ENCODE measurements at regions not wholly inside any gene's neighbourhood (a gene's known extent, or its start where the extent isn't known, plus 50 kb on each side); places are given as distances from the start of the nearest gene placed in this dataset.
"Not testable (repeated sequence)": the region's sequence is repeated elsewhere in the genome, so short reads cannot be mapped to it uniquely, and the experiment has no call there.

DNA sequence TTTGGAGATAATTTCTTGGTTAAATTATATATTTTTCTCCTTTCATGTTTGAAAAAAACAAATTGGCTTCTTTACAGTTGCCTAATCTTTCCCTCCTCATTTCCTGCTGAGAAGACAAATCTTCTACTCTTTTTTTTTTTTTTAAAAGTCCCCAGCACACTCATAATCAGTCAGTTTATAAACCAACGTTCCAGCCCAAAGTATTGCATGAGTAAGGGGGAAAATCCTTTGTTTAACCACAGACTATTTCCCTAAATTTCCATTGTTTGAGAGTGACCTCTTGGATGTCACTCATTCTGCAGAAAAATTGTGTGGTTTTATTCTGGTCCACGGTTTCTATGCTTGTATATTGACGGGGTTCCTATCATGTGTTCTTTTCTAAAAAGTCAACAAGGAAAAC is 55.1 kb upstream of the TLR4 start:
- no peak for DNase-seq (ENCODE audit: low spot score)

DNA sequence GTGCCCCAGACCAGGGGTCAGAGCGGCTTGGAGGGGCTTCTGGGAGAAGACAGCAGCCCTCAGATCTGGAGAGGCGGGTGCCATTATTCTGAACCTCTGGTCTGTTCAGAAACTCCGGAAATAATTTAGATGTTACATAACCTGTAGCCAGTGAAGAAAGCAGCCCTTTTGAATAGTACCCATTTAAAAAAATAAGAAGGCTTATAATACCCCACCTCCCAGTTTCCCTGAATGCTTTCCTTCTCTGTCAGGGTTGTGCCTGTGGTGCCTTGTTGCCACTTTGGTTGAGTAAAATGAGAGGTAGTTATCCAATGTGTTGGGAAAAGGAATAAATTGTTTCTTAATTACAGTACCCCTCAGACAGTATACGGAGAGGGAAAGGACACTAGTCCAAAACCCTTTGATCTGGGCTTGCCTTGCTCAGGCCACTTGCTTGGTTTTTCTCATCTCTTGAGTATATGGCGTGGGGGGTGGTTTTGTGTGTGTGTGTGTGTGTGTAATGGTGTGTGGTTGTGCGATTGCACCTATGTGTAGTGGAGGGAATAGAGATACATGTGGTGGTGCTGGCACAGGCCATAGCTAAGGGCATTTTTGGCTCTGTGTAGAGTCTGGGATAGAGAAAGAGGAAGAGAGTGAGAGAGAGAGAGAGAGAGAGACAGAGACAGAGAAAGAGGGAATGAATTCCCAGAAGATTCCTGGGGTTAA is 59.1 kb upstream of the TLR4 start:
- no peak for DNase-seq (ENCODE audit: low spot score)

DNA sequence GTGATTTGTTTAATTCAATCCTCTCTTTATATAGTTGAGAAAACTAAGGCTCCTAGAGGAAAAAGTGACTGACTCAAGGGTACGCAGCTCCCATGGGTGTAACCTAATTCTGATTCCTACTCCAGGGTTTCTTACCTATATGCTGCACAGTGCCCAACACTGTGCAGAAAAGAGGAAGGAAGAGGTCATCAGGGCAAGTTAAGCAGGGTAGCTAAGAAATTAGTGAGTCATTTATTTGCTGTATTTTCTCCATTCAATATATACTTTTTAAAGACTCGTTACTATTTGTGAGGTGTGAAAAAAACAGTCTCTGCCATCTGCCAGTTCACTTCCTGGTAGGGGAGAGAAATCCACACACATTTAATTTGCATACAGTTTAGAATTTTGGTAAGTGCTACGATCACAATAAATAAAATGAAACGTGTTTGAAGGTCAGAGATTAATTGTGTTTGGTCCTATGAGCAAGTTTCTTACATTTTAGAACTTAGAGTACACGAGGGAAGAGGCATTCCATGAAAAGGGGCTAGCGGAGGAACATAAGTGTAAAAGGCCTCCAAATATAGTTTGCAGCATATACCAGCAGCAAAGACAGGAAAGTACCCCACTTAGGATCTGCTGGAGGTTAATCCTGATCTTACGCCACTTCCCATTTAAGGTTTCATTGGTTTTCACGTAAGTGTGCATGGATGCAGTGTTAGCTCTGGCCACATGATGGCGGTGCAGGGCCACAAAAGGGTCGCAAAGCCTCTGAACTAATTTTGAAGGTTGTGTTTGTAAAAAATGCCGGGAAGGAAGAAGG is 59.9 kb upstream of the TLR4 start:
- DNase-seq (ENCODE audit: low spot score): peak; percentile 86

DNA sequence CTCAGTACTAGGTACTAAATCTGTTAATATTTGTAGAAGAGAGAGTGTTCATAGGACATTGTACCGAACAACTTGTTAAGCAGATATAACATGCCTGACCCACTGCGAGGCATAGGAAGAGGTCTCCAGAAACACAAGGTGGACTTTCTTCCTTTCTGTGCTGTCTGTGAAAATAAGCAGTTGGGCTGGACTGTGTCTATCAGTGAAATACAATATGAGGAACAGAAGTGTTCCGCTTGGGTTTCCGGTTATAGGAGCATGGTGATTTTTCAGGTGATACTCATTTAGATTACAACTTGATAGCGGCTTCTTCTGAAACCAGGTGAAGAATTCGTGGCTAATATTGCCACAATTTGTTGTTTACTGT is 60.9 kb upstream of the TLR4 start:
- no peak for DNase-seq (ENCODE audit: low spot score)

DNA sequence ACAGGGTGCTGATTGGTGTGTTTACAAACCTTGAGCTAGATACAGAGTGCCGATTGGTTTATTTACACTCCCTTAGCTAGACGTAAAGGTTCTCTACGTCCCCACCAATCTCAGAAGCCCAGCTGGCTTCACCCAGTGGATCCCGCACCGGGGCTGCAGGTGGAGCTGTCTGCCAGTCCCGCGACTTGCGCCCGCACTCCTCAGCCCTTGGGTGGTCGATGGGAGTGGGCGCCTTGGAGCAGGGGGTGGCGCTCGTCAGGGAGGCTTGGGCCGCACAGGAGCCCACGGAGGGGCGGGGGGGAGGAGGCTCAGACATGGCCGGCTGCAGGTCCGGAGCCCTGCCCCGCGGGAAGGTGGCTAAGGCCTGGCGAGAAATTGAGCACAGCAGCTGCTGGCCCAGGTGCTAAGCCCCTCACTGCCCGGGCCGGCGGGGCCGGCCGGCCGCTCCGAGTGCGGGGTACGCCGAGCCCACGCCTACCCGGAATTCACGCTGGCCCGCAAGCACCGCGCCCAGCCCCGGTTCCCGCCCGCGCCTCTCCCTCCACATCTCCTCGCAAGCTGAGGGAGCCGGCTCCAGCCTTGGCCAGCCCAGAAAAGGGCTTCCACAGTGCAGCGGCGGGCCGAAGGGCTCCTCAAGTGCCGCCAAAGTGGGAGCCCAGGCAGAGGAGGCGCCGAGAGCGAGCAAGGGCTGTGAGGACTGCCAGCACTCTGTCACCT is 61.5 kb upstream of the TLR4 start:
- DNase-seq (ENCODE audit: low spot score): not testable (repeated sequence)

DNA sequence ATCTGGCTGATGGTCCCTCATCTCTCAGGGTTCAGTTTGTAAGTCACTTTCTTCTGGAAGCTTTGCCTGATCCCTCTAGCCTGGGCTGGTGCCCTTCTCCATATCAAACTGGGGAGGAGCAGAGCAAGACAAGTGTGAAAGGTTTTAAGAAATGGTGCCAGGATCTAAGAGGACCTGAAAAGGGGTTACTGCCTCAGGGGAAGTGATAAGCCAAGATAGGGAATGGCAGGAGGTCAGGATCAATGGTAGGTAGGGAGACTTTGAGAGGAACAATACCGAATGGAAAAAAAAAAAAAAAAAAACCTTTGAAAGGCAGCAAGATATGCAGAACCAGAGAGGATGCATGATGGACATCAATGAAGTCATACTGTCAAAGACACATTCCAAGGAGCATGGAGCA is 67.5 kb upstream of the TLR4 start:
- DNase-seq (ENCODE audit: low spot score): no peak

DNA sequence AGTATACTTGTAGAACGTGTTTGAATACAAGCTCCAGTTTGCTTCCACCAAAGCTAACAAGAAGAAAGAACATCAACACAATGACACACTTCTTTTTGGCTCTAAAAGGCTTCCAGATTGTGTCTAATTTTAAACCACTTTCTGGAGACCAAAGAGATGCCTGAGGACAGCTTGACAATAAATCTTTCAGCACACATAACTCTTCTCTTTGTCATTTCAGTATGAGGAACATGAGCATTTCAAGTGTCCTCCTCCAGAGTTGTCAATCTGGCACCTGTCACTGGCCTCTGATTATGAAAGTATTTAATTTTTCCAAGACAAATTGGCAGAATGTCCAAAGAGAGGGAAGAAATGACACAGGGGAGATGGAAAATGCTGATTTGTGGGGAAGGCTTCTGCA is 79.0 kb upstream of the TLR4 start:
- no peak for DNase-seq (ENCODE audit: low spot score)

DNA sequence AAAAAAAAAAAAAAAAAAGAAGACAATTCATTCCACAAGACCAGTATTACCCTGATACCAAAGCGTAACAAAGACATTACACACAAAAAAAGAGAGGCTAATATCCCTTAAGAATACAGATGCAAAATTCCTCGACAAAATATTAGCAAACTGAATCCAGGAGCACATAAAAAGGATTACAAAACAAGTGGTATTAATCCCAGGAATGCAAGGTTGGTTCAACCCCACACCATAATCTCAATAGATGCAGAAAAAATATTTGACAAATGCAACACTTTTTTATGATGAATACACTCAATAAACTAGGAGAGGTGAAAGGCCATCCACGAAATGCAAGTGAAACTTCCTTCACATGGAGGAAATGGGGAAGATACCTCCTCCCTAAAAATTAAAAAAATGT is 80.1 kb upstream of the TLR4 start:
- DNase-seq (ENCODE audit: low spot score): no peak

GRCh38 chr9:117622347-117622746 is 81.9 kb upstream of the TLR4 start:
- no peak for DNase-seq (ENCODE audit: low spot score)

GRCh38 chr9:117616431-117616831 is 87.8 kb upstream of the TLR4 start:
- DNase-seq (ENCODE audit: low spot score): no peak

DNA sequence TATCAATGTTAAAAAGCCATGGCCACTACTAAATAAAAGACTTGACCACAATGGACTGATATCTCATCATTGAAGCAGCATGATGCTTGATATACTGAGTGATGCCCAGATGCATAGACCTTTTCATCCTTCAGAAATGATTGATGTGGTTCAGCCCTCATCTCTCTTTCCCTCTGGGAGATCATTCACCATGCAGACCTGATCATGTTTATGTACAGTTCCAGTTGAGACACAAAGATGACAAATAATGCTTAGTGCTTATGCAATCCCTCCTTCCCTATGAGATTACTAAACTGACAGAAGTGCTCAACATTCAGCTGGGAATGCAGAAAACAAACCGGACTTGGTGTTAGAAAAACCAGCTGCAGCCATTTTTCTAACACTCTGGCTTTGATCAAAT is 91.9 kb upstream of the TLR4 start:
- no peak for DNase-seq (ENCODE audit: low spot score)

GRCh38 chr9:117597977-117598376 is 106.2 kb upstream of the TLR4 start:
- no peak for DNase-seq (ENCODE audit: low spot score)

GRCh38 chr9:117596678-117597077 is 107.5 kb upstream of the TLR4 start:
- DNase-seq (ENCODE audit: low spot score): no peak

- no peak for DNase-seq (ENCODE audit: low spot score)
Measured at GRCh38 chr9:117595650-117596049, 108.6 kb upstream of the TLR4 start.

DNA sequence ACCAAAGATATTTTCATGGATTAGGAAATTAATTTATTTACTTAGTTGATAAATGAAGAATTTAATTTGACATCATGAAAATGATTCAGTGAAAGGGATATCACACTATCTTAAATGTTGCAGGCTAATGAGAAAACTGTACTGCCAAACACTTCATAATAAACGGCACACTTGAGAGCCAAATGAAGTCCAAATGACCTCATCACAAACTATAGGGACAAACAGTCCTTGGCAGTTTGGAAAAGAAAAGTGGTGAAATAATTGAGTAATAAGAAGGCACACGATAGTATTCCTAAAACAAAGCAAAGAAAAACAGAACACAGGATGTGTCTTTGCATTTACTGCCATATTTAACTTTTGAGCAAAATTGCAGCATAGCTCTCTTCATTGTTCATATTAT is 116.9 kb upstream of the TLR4 start:
- DNase-seq (ENCODE audit: low spot score): no peak

- DNase-seq (ENCODE audit: low spot score): no peak
Measured at GRCh38 chr9:117574099-117574498, 130.1 kb upstream of the TLR4 start.

- no peak for DNase-seq (ENCODE audit: low spot score)
Measured at GRCh38 chr9:117564839-117565238, 139.4 kb upstream of the TLR4 start.

- no peak for DNase-seq (ENCODE audit: low spot score)
Measured at GRCh38 chr9:117561761-117562160, 142.4 kb upstream of the TLR4 start.

GRCh38 chr9:117555964-117556629 is 141.2 kb upstream of the ASTN2 start:
- peak; percentile 50 for DNase-seq (ENCODE audit: low spot score)

- no peak for DNase-seq (ENCODE audit: low spot score)
Measured at GRCh38 chr9:117552811-117553210, 138.0 kb upstream of the ASTN2 start.

- no peak for DNase-seq (ENCODE audit: low spot score)
Measured at GRCh38 chr9:117551171-117551570, 136.3 kb upstream of the ASTN2 start.

DNA sequence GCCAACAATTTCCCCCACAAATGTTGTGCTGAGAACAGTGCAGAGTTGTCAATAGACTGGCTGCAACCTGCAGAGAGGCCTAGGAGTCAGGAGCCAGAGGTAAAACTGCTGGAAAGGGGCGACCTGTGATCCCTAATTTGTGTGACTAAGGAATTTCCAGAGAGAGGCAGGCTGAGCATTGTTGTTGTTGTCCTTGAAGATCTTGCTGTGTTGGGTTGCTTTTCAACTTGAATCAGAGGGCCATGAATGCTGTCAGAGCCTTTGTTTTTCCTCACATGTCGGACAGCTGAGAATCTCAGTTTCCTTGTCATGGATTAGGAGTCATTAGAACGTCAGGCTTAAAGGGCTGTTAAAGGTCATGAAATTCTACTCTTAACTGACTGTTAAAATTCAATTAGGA is 134.6 kb upstream of the ASTN2 start:
- no peak for DNase-seq (ENCODE audit: low spot score)

GRCh38 chr9:117548556-117548955 is 133.7 kb upstream of the ASTN2 start:
- DNase-seq (ENCODE audit: low spot score): no peak

Data from putamen (tissue), 1 donor.